Mammary epithelial cell (primary cell): ENCODE measurements at regions not wholly inside any gene's neighbourhood (a gene's known extent, or its start where the extent isn't known, plus 50 kb on each side); places are given as distances from the start of the nearest gene placed in this dataset.

Experiments
- CTCF ChIP-seq, 2 donors: IDR thresholded peaks in 1 of 2; conservative IDR thresholded peaks in 1 of 2; 2 replicates each; pipeline ENCODE4 v1.5.1; 2011 to 2012; ENCODE audit warnings: inconsistent platforms in 2 of 2, low read length in 2 of 2, mild to moderate bottlenecking in 2 of 2, control low read depth in 1 of 2, low read depth in 1 of 2; ENCODE audit not compliant: insufficient read depth in 1 of 2; ENCODE audit errors: extremely low read depth in 1 of 2
- EZH2 ChIP-seq: IDR thresholded peaks from 2 replicates; pipeline ENCODE4 v1.6.1; 2012; ENCODE audit warnings: low read length, inconsistent platforms, borderline replicate concordance

GRCh38 chr18:2310886-2311285, 260.4 kb downstream of the METTL4 start:
- TF ChIP-seq CTCF (conservative IDR thresholded peaks at IDR 0.05 in 1 of 2, IDR thresholded peaks at IDR 0.05 in 1 of 2; ENCODE audit: extremely low read depth in 1 of 2, insufficient read depth in 1 of 2, low read depth in 1 of 2, low read length in 2 of 2) (no peak), EZH2 (no peak)
